GM23338 (cell line): ENCODE measurements at regions not wholly inside any gene's neighbourhood (a gene's known extent, or its start where the extent isn't known, plus 50 kb on each side); places are given as distances from the start of the nearest gene placed in this dataset.

Source experiments
- ATAC-seq: fragments of 200-7000 bp; cut with Tn5 transposase; 3 replicates; pipeline ENCODE4 v1.9.1; 2020
- DNase-seq: peaks from one replicate; pipeline ENCODE4 v3.0.0-alpha.2; 2015; ENCODE audit warnings: low spot score
- H2AFZ ChIP-seq: fragments of 200-600 bp; sonication (generic); 2 replicates; pipeline ENCODE4 v1.8.0; 2016; ENCODE audit warnings: antibody characterized with exemption, mild to moderate bottlenecking, moderate library complexity
- H3F3A ChIP-seq: fragments of 200-600 bp; sonication (generic); replicated peaks from 2 replicates; pipeline ENCODE4 v1.8.0; 2017; ENCODE audit warnings: antibody characterized with exemption, mixed run types, low read depth
- H3K27ac ChIP-seq: fragments of 200-600 bp; sonication (generic); 2 replicates; pipeline ENCODE4 v1.6.1; 2016; ENCODE audit warnings: low read depth
- H3K27me3 ChIP-seq: fragments of 200-600 bp; sonication (generic); 2 replicates; pipeline ENCODE4 v1.8.0; 2016; ENCODE audit warnings: mild to moderate bottlenecking, mixed run types, moderate library complexity; ENCODE audit not compliant: insufficient read depth
- H3K36me3 ChIP-seq: fragments of 200-600 bp; sonication (generic); 2 replicates; pipeline ENCODE4 v1.8.0; 2016; ENCODE audit warnings: mild to moderate bottlenecking; ENCODE audit not compliant: insufficient read depth
- H3K4me1 ChIP-seq: fragments of 200-600 bp; sonication (generic); 2 replicates; pipeline ENCODE4 v1.8.0; 2016; ENCODE audit warnings: mild to moderate bottlenecking, moderate library complexity; ENCODE audit not compliant: insufficient read depth
- H3K4me2 ChIP-seq: fragments of 200-600 bp; sonication (generic); 2 replicates; pipeline ENCODE4 v1.7.1; 2017; ENCODE audit warnings: mixed run types
- H3K4me3 ChIP-seq: fragments of 200-600 bp; sonication (generic); 2 replicates; pipeline ENCODE4 v1.6.1; 2016; ENCODE audit warnings: mixed run types
- H3K79me2 ChIP-seq: fragments of 200-600 bp; sonication (generic); replicated peaks from 2 replicates; pipeline ENCODE4 v1.8.0; 2017; ENCODE audit warnings: mild to moderate bottlenecking; ENCODE audit not compliant: insufficient read depth
- H3K9me2 ChIP-seq: fragments of 200-600 bp; sonication (generic); 2 replicates; pipeline ENCODE4 v1.8.0; 2017; ENCODE audit not compliant: insufficient read depth
- H4K20me1 ChIP-seq: fragments of 200-600 bp; sonication (generic); replicated peaks from 2 replicates; pipeline ENCODE4 v1.8.0; 2017; ENCODE audit warnings: mild to moderate bottlenecking; ENCODE audit not compliant: insufficient read depth
- H3K27ac Mint-ChIP-seq: 2 replicates; pipeline ENCODE4 v1.8.0; 2020; ENCODE audit warnings: inconsistent platforms, mild to moderate bottlenecking, moderate library complexity, mixed read lengths
- H3K27me3 Mint-ChIP-seq: 3 replicates; pipeline ENCODE4 v1.8.0; 2022; ENCODE audit warnings: low read depth, mild to moderate bottlenecking, moderate library complexity, mixed read lengths, inconsistent platforms; ENCODE audit not compliant: insufficient read depth, poor library complexity
- H3K36me3 Mint-ChIP-seq: 3 replicates; pipeline ENCODE4 v1.8.0; 2021; ENCODE audit warnings: low read depth, mild to moderate bottlenecking, inconsistent platforms, moderate library complexity, mixed read lengths
- H3K4me1 Mint-ChIP-seq: 3 replicates; pipeline ENCODE4 v1.8.0; 2020; ENCODE audit warnings: mild to moderate bottlenecking, inconsistent platforms, mixed read lengths
- H3K4me3 Mint-ChIP-seq: 3 replicates; pipeline ENCODE4 v1.8.0; 2021; ENCODE audit warnings: moderate library complexity, mild to moderate bottlenecking, inconsistent platforms, mixed read lengths
- H3K9me3 Mint-ChIP-seq: 3 replicates; pipeline ENCODE4 v1.8.0; 2020; ENCODE audit warnings: moderate library complexity, mild to moderate bottlenecking, inconsistent platforms, mixed read lengths
- CREB1 ChIP-seq: fragments of 250-450 bp; sonication (Bioruptor Pico); IDR thresholded peaks from 2 replicates; pipeline ENCODE4 v1.5.0; 2020; ENCODE audit warnings: low read depth, mild to moderate bottlenecking, moderate library complexity
- CTCF ChIP-seq, 2 experiments: fragments of 200-600 bp in 1 of 2; sonication (generic) in 1 of 2; conservative IDR thresholded peaks; 2 replicates each; pipeline versions ENCODE4 v1.5.1 to v1.6.1; 2016 to 2017; ENCODE audit warnings: antibody characterized with exemption in 2 of 2, low read depth in 2 of 2, mild to moderate bottlenecking in 2 of 2, moderate library complexity in 1 of 2
- ETS1 ChIP-seq: IDR thresholded peaks from 2 replicates; pipeline ENCODE4 v1.6.1; 2016; ENCODE audit warnings: antibody characterized with exemption
- EZH2 ChIP-seq: fragments of 200-600 bp; sonication (generic); IDR thresholded peaks from one replicate; pipeline ENCODE4 v1.8.0; 2017; ENCODE audit warnings: antibody characterized with exemption, mild to moderate bottlenecking, low read depth; ENCODE audit not compliant: unreplicated experiment
- EZH2phosphoT487 ChIP-seq: fragments of 200-600 bp; sonication (generic); IDR thresholded peaks from one replicate; pipeline ENCODE4 v1.8.1; 2018; ENCODE audit warnings: antibody characterized with exemption; ENCODE audit not compliant: unreplicated experiment
- JUNB ChIP-seq: IDR thresholded peaks from one replicate; pipeline ENCODE4 v1.6.1; 2016; ENCODE audit warnings: antibody characterized with exemption; ENCODE audit not compliant: unreplicated experiment
- NANOG ChIP-seq: IDR thresholded peaks from 2 replicates; pipeline ENCODE4 v1.6.1; 2016; ENCODE audit warnings: antibody characterized with exemption, borderline replicate concordance
- POLR2AphosphoS5 ChIP-seq: IDR thresholded peaks from 2 replicates; pipeline ENCODE4 v1.6.1; 2016; ENCODE audit warnings: antibody characterized with exemption, low read depth
- REST ChIP-seq: IDR thresholded peaks from one replicate; pipeline ENCODE4 v1.6.1; 2018; ENCODE audit warnings: antibody characterized with exemption; ENCODE audit not compliant: unreplicated experiment
- STAT1 ChIP-seq: IDR thresholded peaks from one replicate; pipeline ENCODE4 v1.6.1; 2016; ENCODE audit warnings: antibody characterized with exemption; ENCODE audit not compliant: unreplicated experiment
- ZNF114 ChIP-seq: fragments of 250-450 bp; sonication (Bioruptor Pico); IDR thresholded peaks from 2 replicates; pipeline ENCODE4 v1.5.0; 2020; ENCODE audit warnings: mild to moderate bottlenecking, moderate library complexity
- ZNF331 ChIP-seq: fragments of 250-450 bp; sonication (Bioruptor Pico); IDR thresholded peaks from 2 replicates; pipeline ENCODE4 v1.5.0; 2020; ENCODE audit warnings: low read depth, mild to moderate bottlenecking, moderate library complexity
- ZNF462 ChIP-seq: fragments of 250-450 bp; sonication (Bioruptor Pico); IDR thresholded peaks from 2 replicates; pipeline ENCODE4 v1.5.0; 2020; ENCODE audit warnings: mild to moderate bottlenecking, moderate library complexity

- no peak overlapping the region for H3K27ac ChIP-seq
- no peaks in the 10 kb centered on the region for H3K36me3 ChIP-seq
- Mint-ChIP-seq H3K27ac (no peak overlapping the region), H3K36me3 (no peaks in the 10 kb centered on the region), H3K4me3 (no peak overlapping the region), H3K4me1 (no peaks in the 10 kb centered on the region; the same call in 2 of the 3 replicates), H3K9me3 (no peaks in the 10 kb centered on the region), H3K27me3 (no peaks in the 10 kb centered on the region)
- no peaks in the 10 kb centered on the region for H3F3A ChIP-seq
- H3K4me1 ChIP-seq, result no peaks in the 10 kb centered on the region
- H2AFZ ChIP-seq, result no peak overlapping the region
- H3K4me3 ChIP-seq, result no peak overlapping the region
- no peaks in the 10 kb centered on the region for H3K9me2 ChIP-seq
- no peaks in the 10 kb centered on the region for H3K79me2 ChIP-seq
- DNase-seq (no peak), ATAC-seq (no peak)
- H3K27me3 ChIP-seq, result no peaks in the 10 kb centered on the region
- no peak for TF ChIP-seq ZNF331
- TF ChIP-seq EZH2phosphoT487, result no peak
- TF ChIP-seq REST, result no peak
- TF ChIP-seq EZH2, result no peak
- no peak for TF ChIP-seq STAT1
- TF ChIP-seq POLR2AphosphoS5, result no peak
- no peak for TF ChIP-seq JUNB
- no peak for TF ChIP-seq ZNF462
- no peak for TF ChIP-seq NANOG
- TF ChIP-seq CREB1 (CRISPR knock-in tag), result no peak
- no peak for TF ChIP-seq ZNF114
- no peak for TF ChIP-seq CTCF (conservative IDR thresholded peaks at IDR 0.05; ENCODE audit: low read depth in 2 of 2)
- no peak for TF ChIP-seq ETS1
- H4K20me1 ChIP-seq, result no peaks in the 10 kb centered on the region
- no peak overlapping the region for H3K4me2 ChIP-seq
Measured at GRCh38 chr6:85237478-85237877, 212.4 kb upstream of the NT5E start.
